Adrenal gland (tissue), 5 donors: ENCODE measurements at regions not wholly inside any gene's neighbourhood (a gene's known extent, or its start where the extent isn't known, plus 50 kb on each side); places are given as distances from the start of the nearest gene placed in this dataset.

Experiments used
- CTCF ChIP-seq, 6 experiments: fragments of 450-650 bp in 4 of 6; fragments of 200-600 bp in 2 of 6; sonication (generic) in 1 of 6; IDR thresholded peaks; 1 replicate in 5 of 6; 2 replicates in 1 of 6; pipeline versions ENCODE4 v1.5.1 to v1.8.0; 2016 to 2021; ENCODE audit warnings: antibody characterized with exemption in 6 of 6, mild to moderate bottlenecking in 2 of 6, moderate library complexity in 1 of 6
- POLR2A ChIP-seq, 2 donors: fragments of 450-650 bp; IDR thresholded peaks; one replicate each; pipeline ENCODE4 v1.6.1; 2017; ENCODE audit warnings: antibody characterized with exemption in 2 of 2, mild to moderate bottlenecking in 2 of 2, moderate library complexity in 1 of 2
- donor health status: DM: no; HTN: no; CAD: no.

DNA sequence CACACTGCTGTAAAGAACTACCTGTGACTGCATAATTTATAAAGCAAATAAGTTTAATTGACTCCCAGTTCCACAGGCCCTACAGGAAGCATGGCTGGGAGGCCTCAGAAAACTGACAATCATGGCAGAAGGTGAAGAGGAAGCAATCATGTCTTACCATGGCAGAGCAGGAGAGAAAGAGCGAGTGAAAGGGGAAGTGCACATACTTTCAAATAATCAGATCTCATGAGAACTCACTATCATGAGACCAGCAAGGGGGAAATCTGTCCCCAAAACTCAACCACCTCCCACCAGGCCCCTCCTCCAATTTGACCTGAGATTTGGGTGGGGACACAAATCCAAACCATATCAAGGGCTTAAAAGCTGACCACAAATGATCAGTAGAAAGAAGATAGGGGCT lies 493.2 kb downstream of the PTPRC start:
- TF ChIP-seq CTCF (IDR thresholded peaks at IDR 0.05) (no peak), POLR2A (IDR thresholded peaks at IDR 0.05) (no peak)
